GM21423 (cell line): ENCODE measurements at regions not wholly inside any gene's neighbourhood (a gene's known extent, or its start where the extent isn't known, plus 50 kb on each side); places are given as distances from the start of the nearest gene placed in this dataset.
"Not testable (repeated sequence)": the region's sequence is repeated elsewhere in the genome, so short reads cannot be mapped to it uniquely, and the experiment has no call there.

Experiments
- ATAC-seq: cut with Tn5 transposase; IDR thresholded peaks from one replicate; pipeline ENCODE4 v1.9.1; 2021; ENCODE audit warnings: mild to moderate bottlenecking, moderate library complexity; ENCODE audit not compliant: unreplicated experiment

GRCh38 chr2:8552293-8552801 is 129.5 kb upstream of the ID2 start:
- no peak for ATAC-seq

GRCh38 chr2:8553643-8554042 is 128.2 kb upstream of the ID2 start:
- no peak for ATAC-seq

- no peak for ATAC-seq
Observed at GRCh38 chr2:8554296-8554806, 127.5 kb upstream of the ID2 start.

DNA sequence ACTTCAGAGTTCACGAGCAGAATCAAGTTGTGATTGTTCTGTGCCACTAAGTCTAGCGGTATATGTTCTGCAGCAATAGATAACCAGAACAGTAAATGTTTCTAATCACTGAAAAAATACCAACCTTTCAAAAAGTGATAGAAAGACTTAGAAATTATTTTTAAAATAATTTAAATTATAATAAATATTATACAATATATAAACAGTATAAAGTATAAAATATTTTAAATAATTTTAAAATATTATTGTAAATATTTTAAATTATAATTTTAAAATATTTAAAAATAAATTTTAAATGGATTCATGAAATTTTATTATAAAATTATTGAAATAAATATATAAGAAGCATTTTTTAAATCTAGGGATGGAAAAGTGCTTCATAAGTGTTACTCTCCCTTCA is 126.3 kb upstream of the ID2 start:
- ATAC-seq: no peak

GRCh38 chr2:8558096-8558495 is 123.8 kb upstream of the ID2 start:
- ATAC-seq: no peak

GRCh38 chr2:8558956-8559355 is 122.9 kb upstream of the ID2 start:
- ATAC-seq: no peak

- no peak for ATAC-seq
Observed at GRCh38 chr2:8559805-8560204, 122.1 kb upstream of the ID2 start.

DNA sequence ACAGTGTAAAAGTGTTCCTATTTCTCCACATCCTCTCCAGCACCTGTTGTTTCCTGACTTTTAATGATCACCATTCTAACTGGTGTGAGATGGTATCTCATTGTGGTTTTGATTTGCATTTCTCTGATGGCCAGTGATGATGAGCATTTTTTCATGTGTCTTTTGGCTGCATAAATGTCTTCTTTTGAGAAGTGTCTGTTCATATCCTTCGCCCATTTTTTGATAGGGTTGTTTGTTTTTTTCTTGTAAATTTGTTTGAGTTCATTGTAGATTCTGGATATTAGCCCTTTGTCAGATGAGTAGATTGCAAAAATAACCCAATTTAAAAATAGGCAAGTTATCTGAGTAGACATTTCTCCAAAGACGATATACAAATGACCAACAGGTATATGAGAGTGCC is 120.2 kb upstream of the ID2 start:
- ATAC-seq: not testable (repeated sequence)

DNA sequence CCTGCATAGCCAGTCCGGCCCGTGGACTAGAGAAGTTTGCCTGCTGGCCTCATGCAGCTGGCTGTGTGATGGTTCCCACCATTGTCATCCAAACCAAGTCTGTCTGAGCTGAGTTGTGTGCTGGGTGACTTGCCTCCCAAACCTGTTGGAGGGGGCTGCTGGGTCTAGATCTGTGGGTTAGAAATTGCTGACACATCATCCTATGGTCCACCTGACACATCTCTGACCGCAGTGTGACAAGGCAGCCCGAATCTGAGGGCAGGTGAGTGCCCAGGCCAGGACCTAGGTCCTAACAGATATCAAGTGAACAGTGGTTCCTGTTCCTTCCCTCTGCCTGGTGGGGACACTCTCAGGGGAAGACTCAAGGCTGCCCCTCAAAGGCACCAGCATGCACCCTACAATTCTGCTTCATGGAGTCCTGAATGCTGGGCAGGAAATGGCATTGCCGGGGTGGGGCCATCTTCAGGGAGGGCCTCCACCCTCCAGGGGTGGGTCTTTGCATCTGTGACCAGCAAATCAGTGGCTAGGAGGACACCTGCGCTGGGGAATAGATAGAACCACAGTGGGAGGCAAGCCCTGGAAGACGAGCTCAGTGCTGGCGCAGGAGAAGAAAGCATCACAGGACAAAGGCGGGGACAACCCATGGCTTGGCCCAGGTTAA is 117.9 kb upstream of the ID2 start:
- ATAC-seq: no peak

DNA sequence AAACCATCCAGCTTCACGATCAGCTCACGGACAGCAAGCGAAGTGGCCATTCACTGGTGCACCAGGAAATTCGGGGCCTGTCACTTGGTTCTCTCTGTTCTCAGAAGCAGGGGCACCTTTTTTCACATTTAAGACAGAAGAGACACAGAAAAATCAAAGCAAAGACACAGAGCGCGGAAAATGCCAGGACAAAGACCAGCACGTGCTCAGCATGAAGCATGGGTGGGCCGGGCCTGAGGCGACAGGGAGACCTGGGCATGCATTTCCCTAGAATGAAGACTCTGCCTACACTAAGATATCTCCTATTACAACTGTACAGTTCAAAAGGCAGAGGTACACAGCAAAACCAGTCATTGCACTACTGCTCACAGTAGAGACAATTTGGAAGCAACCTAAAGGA is 117.4 kb upstream of the ID2 start:
- no peak for ATAC-seq

GRCh38 chr2:8565399-8566154 is 116.3 kb upstream of the ID2 start:
- ATAC-seq: no peak

DNA sequence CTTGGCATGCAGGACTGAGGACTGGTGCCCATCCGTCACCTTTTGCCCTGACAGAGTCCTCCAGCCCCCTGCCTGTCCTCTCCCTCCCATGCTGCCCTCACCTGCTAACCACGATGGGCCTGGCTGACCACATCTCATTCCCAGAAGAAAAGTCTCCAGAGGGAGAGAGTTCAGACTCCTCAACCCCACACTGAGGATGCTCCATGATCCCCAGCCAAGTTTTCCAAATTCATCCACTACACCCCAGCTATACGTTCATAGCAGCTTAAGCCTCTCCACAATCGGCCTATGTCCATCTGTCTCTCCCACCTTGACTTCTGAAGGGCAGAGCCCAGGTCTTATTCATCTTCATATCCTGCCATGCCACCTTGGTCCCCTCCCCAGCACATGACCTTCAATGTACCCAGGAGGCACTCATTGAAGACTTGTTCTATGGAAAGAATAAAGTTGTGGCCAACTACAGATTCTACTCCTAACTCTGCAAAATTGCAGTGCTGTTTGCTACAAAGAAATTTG is 115.6 kb upstream of the ID2 start:
- no peak for ATAC-seq

DNA sequence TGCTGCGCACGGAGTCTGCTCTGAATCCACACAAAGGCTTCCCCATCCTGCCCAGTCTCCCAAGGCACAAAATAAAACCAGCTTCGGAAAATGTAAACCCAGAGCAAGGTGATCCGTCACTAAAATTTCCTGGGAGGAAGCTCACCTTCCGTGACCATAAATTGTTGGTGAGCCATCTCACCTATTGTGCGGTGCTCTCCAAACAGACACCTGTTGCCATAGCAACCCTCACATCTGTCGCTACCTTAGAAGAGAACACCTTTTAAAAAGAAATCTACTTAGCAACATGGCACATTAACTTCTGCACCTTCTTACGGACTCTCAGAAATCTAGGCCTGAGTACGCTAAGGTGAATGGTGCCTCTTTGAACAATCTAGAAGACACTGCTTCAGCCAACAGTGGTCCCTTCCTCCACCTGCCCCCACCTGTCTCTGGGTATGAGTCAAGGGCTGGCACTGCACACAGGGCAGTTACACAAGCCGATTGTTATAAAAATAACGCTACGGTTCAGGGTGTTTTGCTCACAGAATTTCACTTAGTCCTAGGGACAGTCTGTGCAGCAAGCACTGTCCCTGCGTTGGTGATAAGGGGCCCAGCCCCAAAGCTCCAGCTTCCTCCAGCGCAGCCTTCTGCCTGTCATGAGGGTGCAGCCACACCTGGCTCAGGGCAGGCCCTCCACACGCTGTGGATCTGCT is 114.9 kb upstream of the ID2 start:
- no peak for ATAC-seq

GRCh38 chr2:8567469-8568260 is 114.2 kb upstream of the ID2 start:
- ATAC-seq: no peak

- ATAC-seq: no peak
Observed at GRCh38 chr2:8568543-8569302, 113.1 kb upstream of the ID2 start.

DNA sequence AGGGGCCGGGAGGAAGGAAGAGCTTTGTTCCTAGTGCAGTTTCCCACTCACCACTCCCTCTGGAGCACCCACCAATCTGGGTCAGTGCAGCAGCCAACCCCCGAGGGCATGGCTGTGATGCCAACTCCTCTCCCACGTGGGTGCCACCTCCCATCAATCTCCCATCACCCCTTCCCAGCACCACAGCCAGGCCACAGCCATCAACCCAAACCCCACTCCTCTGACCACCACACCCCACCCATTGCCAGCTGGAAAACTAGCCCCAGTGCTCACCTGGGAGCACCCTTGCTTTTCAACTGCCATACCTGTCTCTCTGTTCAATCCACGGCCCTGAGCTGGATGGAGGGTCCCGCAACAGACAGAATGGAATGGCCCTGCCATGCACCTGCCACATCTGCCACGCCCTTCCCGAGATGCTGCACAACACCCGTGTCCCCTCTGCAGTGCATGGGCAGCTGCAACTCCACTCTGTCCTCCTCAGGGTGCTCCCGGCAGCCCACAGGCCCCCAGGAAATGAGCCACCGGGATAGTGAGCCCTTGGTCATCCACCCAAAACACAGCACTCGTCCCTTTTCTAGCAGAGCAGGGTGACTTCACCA is 112.4 kb upstream of the ID2 start:
- no peak for ATAC-seq

DNA sequence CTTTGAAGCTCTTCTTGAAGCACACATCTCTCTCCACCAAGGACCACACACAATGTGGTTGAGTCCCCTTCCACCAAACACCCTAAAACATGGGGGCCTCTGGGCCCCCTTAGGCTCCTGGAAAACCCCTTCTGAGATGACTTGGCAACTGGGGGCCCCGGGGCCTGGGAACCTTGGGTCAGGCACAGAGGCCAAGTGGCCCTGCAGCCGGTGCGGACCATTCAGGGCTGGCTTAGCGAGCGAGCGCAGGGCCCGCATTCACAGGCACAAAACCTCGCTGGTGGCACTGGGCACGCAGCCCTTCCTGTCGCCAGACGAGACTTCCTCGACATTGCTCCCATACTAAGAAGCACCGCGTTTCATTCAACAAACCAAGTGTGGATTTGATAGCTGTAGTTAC is 111.2 kb upstream of the ID2 start:
- ATAC-seq: no peak

DNA sequence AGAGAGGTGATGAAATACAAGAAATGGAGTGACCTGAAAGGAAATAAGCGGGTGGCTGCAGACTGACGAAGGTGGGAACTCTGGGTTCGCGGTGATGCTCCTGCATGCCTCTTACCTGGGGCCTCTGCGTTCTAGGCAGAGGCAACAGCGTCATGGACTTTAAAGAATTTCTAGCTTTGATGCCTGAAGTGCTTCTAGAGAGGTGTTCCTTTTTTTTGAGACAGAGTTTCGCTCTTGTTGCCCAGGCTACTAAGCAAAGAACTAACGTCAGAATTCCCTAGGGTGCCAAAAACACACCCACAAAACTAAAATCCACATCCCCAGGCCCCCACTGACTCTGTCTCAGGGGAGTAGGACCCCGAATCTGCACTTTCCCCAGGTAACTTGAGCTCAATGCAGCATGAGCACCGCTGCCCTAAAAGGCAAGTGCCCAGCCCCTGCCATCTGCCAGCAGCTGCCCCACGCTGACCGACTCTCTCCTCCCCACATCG is 110.5 kb upstream of the ID2 start:
- ATAC-seq: no peak

GRCh38 chr2:8571792-8572499 is 109.9 kb upstream of the ID2 start:
- ATAC-seq: no peak
